Hindlimb muscle (tissue), 1 donor: ENCODE measurements at regions not wholly inside any gene's neighbourhood (a gene's known extent, or its start where the extent isn't known, plus 50 kb on each side); places are given as distances from the start of the nearest gene placed in this dataset.
"Not testable (repeated sequence)": the region's sequence is repeated elsewhere in the genome, so short reads cannot be mapped to it uniquely, and the experiment has no call there.

Experiments used
- DNase-seq: peaks from one replicate; pipeline ENCODE4 v3.0.0-alpha.2; 2013

GRCh38 chr11:98600103-98600502 is 420.6 kb upstream of the CNTN5 start:
- DNase-seq: no peak

DNA sequence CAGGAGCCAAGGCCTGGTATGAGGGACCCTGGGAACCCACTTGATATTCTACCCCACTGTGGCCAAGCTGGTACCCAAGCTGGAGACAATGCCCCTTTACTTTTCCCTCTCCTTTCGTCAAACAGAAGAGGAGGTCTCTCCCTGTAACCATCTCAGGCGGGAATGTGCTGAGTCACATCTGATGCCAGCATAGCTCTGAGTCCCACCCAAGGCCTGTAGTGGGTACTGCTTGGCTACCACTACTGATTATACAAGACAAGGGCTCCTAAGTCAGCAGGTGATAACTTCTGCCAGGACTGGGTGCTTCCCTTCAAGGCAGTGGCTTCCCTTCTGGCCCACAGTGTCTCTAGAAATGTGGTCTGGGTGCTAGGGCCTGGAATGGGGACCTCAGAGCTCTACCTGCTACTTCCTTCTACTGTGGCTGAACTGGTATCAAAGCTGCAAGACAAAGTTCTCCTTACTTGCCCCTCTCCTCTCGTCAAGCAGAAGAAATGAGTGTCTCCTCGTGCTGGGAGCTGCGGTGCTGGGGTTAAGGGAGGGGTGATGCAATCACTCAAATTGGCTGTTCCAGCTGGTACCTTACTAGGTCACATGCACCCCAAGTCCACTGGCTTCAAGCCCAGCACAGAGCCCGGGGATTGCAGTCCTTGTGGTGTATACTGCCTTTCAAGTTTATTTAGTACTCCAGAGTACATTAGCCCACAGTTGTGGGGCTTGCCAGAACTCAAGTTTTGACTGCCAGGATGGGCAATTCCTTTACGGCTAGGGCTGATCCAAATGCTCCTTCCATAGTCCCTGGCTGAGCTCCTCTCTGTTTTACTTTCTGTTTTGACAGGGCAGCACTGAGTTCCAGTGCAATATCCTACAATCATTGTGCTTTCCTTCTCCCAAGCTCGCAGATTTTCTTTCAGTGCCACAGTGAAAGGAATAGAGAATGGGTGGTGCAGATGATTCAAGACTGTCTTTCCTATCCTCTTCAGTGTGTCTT is 419.7 kb upstream of the CNTN5 start:
- DNase-seq: no peak

DNA sequence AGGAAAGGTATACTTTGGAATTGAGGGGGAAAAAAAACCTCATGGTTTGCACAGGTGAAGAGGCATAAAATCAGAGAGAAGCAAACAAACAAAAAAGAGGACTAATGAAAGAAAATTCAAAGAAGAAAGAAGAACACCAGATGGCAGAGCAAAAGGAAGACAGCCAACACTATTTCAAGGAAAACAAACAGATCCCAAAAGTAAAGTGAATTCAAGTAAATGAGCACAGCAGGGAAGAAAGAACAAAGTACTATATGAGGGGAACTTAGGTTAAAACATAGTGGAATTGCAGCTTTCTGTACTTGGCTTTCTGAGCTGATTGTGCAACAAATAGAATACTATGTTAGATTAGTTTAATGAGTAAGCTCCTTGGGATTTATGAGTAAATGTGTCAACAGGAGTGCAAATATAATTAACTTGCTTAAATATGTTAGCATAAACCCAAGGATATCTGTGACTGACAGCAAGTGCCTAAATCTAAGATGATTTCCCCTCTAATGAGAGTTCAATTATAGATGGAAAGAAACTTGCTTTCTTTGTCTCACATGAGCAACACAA is 404.6 kb upstream of the CNTN5 start:
- no peak for DNase-seq

DNA sequence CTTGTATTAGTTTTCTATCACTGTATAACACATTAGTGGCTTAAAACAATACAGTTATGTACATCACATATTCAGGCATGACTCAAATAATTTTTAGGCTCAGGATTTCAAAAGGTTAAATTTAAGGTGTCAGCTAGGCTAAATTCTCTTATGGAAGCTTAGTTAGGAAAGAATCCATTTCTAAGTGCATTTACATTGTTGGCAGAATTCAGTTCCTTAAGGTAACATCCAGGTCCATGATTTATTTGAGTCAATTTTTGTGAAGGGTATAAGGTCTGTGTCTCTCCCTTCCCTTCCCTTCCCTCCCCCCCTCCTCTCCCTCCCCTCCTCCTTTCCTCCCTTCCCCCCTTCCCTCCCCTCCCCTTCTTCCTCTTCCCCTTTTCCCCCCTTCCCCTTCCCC is 399.0 kb upstream of the CNTN5 start:
- no peak for DNase-seq

- DNase-seq: no peak
Measured at GRCh38 chr11:98625526-98625925, 395.2 kb upstream of the CNTN5 start.

GRCh38 chr11:98630736-98631135 is 390.0 kb upstream of the CNTN5 start:
- DNase-seq: no peak

DNA sequence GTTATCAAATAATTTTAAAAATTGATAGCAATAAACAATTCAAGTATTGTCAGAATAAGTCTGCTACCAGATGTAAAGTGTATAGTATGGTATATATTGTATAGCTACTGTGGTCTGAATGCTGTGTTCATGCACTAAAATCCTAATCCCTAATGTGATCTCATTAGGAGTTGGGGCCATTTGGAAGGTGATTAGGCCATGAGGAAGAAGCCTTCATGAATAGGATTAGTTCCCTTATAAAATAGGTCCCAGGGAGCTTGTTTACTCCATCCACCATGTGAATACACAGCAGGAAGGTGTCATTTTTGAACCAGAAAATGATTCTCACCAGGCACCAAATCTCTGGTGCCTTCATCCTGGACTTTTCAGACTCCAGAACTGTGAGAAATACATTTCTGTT is 363.0 kb upstream of the CNTN5 start:
- no peak for DNase-seq

GRCh38 chr11:98659431-98659830 is 361.3 kb upstream of the CNTN5 start:
- no peak for DNase-seq

- no peak for DNase-seq
Measured at GRCh38 chr11:98674390-98674789, 346.4 kb upstream of the CNTN5 start.

GRCh38 chr11:98679673-98680072 is 341.1 kb upstream of the CNTN5 start:
- no peak for DNase-seq

- DNase-seq: no peak
Measured at GRCh38 chr11:98701541-98701940, 319.2 kb upstream of the CNTN5 start.

- no peak for DNase-seq
Measured at GRCh38 chr11:98703779-98704556, 316.8 kb upstream of the CNTN5 start.

GRCh38 chr11:98710026-98710425 is 310.7 kb upstream of the CNTN5 start:
- no peak for DNase-seq

DNA sequence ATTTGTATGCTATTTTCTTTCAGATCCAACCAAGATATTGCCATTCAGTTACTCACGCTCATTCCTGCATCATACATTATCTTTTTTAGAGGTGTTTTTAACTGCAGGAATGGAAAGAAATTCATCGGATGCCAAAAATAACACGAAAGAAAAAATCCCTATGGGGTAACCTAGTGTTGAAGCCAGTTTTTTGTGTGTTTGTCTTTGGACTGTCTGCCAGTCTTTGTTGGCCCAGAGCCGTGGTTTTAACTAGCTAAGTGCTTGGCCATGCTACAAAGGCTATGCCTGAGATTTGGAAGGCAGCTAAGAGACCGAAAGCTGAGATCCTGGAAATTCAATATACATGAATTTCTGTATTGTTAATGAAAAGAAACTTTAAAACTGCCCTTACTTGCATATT is 309.8 kb upstream of the CNTN5 start:
- peak; percentile 27 for DNase-seq

DNA sequence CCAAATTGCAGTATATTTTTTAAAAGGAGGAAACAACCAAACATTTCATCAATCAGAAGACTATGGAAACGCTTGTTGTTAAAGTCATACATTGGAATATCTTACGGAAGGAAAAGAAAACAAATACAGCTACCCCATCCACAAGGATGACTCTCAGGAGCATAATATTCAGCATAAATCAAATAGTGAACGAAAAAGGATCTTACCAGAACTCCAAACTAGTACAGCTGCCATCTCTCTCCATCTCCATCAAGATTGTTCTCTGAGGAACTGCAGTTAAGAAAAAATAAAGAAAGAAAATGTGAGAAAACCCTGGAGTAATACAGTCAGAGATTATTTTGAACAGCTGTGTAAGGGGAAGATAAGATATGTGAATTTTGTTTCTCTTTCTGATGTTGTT is 299.8 kb upstream of the CNTN5 start:
- DNase-seq: no peak

DNA sequence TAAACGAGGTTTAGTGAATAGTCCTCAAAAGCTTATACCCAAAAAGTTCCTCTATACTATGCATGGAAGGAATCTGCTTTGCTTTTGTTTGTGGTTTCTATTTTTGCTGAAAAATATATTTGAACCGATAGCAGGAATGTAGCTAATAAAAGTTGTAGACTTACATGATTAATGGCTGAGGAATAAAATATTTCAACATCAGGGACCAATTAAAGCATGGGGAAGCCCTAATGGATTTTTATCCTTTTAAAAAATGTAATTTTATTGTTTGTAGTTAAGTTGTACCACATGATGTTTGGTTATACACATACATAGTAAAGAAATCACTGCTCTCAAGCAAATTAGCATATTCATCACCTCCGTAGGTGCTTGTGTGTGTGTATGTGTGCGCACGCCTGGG is 295.3 kb upstream of the CNTN5 start:
- DNase-seq: no peak

DNA sequence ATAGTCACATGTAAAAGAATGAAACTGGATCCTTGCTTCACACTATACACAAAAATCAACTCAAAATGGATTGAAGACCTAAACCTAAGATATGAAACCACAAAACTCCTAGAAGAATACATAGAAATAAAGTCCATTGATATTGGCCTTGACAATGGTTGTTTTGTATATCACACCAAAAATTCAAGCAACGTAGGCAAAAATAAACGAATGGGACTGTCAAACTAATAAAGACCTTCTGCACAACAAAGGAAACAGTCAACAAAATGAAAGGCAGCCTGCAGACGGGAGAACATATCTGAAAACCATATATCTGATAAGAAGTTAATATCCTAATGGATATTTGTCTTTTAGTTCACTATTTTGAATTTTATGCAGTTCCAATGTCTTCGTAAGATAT is 292.3 kb upstream of the CNTN5 start:
- no peak for DNase-seq

GRCh38 chr11:98729118-98729517 is 291.6 kb upstream of the CNTN5 start:
- DNase-seq: no peak

DNA sequence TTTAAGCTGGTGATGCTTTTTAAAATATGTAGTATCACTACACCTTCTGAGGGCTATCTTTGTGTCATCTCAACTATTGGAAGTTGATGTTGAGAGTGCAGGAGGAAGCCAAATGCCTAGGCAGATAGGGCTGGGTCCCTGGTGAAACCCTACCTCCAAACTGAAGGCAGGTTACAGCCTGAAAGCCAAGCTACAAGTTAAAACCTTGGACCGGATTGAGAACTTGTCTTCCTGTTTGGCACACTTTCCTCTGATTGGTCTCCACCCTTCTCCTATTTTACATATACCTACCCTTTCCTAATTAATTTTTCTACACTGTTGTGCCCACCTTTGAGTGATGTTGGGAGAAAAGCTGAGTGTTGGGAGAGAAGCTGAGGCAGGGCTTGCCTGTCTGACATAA is 287.8 kb upstream of the CNTN5 start:
- DNase-seq: no peak

DNA sequence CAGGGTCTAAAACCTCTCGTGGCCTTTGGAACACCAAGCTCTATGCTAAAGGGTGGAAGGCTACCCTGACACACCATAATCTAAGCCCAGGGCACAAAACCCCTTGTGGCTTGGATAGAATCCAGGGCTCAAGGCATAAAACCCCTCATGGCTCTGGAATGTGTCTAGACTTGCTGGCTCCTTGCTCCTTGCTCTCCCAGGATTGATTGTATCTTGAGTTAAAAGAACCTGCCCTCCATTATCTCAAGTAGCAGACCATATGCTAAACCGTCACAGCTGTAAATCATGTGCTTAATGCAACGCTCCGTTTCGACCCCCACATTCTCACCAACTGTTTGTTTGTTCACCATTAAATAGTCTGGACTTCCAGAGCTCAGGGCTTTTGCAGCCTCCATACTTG is 287.4 kb upstream of the CNTN5 start:
- not testable (repeated sequence) for DNase-seq

- no peak for DNase-seq
Measured at GRCh38 chr11:98734686-98735085, 286.1 kb upstream of the CNTN5 start.

DNA sequence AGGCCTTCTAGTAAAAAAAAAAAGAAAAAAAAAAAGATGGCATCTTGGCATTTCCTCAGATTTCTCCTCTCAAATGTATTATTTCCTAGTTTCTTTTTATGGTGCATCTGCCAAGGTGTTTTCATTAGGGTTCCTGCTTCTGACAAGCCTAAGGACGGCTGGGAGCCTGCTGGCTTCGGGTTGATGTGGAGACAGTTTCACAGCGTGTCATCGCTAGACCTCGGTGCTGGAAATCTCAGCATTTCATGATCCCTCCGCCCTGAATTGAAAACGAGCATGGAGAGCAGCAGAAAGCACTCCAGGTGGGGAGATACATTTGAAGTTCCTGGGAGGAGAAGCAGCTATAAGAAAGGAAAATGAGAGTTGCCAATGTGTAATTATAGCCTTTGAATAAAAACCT is 283.9 kb upstream of the CNTN5 start:
- no peak for DNase-seq

- no peak for DNase-seq
Measured at GRCh38 chr11:98740321-98740720, 280.4 kb upstream of the CNTN5 start.
